Spleen (tissue), 11 donors: ENCODE measurements at regions not wholly inside any gene's neighbourhood (a gene's known extent, or its start where the extent isn't known, plus 50 kb on each side); places are given as distances from the start of the nearest gene placed in this dataset.

Source experiments
- DNase-seq: peaks from one replicate; pipeline ENCODE4 v3.0.0-alpha.2; 2020
- H3K27ac ChIP-seq, 8 donors: fragments of 200-600 bp; sonication (generic) in 7 of 8; 1 replicate in 4 of 8; 2 replicates in 4 of 8; pipeline versions ENCODE4 v1.5.0 to v1.8.0; 2016 to 2021; ENCODE audit warnings: inconsistent platforms in 4 of 8, mild to moderate bottlenecking in 4 of 8, moderate library complexity in 1 of 8
- H3K27me3 ChIP-seq, 7 donors: fragments of 200-600 bp; sonication (generic) in 6 of 7; replicated peaks in 1 of 7; 1 replicate in 4 of 7; 2 replicates in 3 of 7; pipeline versions ENCODE4 v1.5.0 to v1.8.0; 2016 to 2021; ENCODE audit warnings: inconsistent platforms in 3 of 7, mild to moderate bottlenecking in 1 of 7
- H3K36me3 ChIP-seq, 6 donors: fragments of 200-600 bp; sonication (generic) in 5 of 6; 1 replicate in 4 of 6; 2 replicates in 2 of 6; pipeline versions ENCODE4 v1.5.0 to v1.8.0; 2016 to 2021; ENCODE audit warnings: inconsistent platforms in 2 of 6
- H3K4me1 ChIP-seq, 6 donors: fragments of 200-600 bp; sonication (generic) in 5 of 6; 1 replicate in 3 of 6; 2 replicates in 3 of 6; pipeline versions ENCODE4 v1.5.0 to v1.8.0; 2016 to 2021; ENCODE audit warnings: inconsistent platforms in 3 of 6
- H3K4me3 ChIP-seq, 8 donors: fragments of 200-600 bp; sonication (generic) in 7 of 8; 1 replicate in 4 of 8; 2 replicates in 4 of 8; pipeline versions ENCODE4 v1.5.0 to v1.8.0; 2016 to 2021; ENCODE audit warnings: inconsistent platforms in 4 of 8, mild to moderate bottlenecking in 4 of 8, moderate library complexity in 2 of 8
- H3K9me3 ChIP-seq, 8 donors: fragments of 200-600 bp; sonication (generic) in 7 of 8; 1 replicate in 4 of 8; 2 replicates in 4 of 8; pipeline versions ENCODE4 v1.5.0 to v1.8.0; 2016 to 2021; ENCODE audit warnings: inconsistent platforms in 4 of 8
- POLR2A ChIP-seq, 3 donors: fragments of 450-650 bp; IDR thresholded peaks; one replicate each; pipeline ENCODE4 v1.5.1; 2017; ENCODE audit warnings: antibody characterized with exemption in 3 of 3, mild to moderate bottlenecking in 1 of 3
- POLR2AphosphoS5 ChIP-seq, 3 donors: sonication (generic); formaldehyde crosslinking; IDR thresholded peaks; one replicate each; pipeline ENCODE4 v1.5.1; 2017; ENCODE audit warnings: antibody characterized with exemption in 3 of 3
- WGBS, 5 donors: extraction: QIAGEN DNeasy Blood & Tissue Kit in 3 of 5; methylation state at CpG; one replicate each; pipeline versions ENCODE4 v1.1.5 to v1.1.7; 2013 to 2018; 5-methylcytosine and 5-hydroxymethylcytosine counted together
- intact Hi-C: fragments of 100-400 bp; cut with DNase I; formaldehyde crosslinking; loops from one replicate; pipeline ENCODE4 v1.15.0; 2023; ENCODE audit warnings: low total_unique reads
- TF ChIP-seq, protein P1 (sequence below), 11 experiments: fragments of 200-600 bp in 7 of 11; fragments of 450-650 bp in 4 of 11; sonication (generic) in 4 of 11; IDR thresholded peaks in 8 of 11; conservative IDR thresholded peaks in 3 of 11; 1 replicate in 7 of 11; 2 replicates in 4 of 11; pipeline versions ENCODE4 v1.4.0 to v1.8.0; 2016 to 2021; ENCODE audit warnings: antibody characterized with exemption in 11 of 11, inconsistent platforms in 4 of 11, mild to moderate bottlenecking in 1 of 11
- donor health status: healthy with polysubstance abuse.
- donor health status: DM: no; HTN: no; CAD: no; lungs with moderate emphysema.
- donor health status: DM: no; HTN: no; CAD: no.
- donor health status: Bipolar disorder and iron deficiency.
- donor health status: healthy.
- donor health status: DM: no; HTN: no; CAD: no.
- donor health status: DM: yes; HTN: yes; CAD: no.

DNA sequence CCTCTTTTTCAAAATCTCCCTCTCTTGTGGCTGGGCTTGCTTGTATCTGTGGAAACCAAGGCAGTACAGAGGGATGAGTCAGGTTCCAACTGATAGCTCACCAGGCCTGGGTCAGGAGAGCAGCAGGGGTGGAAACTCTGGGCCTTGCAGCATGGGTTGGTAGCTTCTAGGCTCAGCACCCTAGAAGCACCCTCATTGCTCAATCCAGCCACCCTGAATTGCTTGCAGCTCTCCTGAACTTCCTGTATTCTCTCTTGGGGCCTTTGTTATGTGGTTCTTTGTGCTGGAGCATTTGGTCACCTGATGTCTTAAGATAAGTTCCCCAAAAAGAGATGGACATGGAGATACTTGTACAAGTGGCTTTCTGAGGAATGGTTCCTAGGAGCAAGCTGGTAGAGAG lies 169.4 kb downstream of the IRX5 start:
- H3K9me3 ChIP-seq, result peaks cover 0 to 27% (median 14%) of the 10 kb centered on the region in 8 donors
- H3K4me1 ChIP-seq, result no peaks in the 10 kb centered on the region
- no peaks in the 10 kb centered on the region for H3K36me3 ChIP-seq
- no peak overlapping the region for H3K4me3 ChIP-seq
- peaks cover 0 to 16% (median 0%) of the 10 kb centered on the region in 7 donors for H3K27me3 ChIP-seq
- H3K27ac ChIP-seq, result no peak overlapping the region
- DNase-seq, result no peak
- TF ChIP-seq, protein P1, sequence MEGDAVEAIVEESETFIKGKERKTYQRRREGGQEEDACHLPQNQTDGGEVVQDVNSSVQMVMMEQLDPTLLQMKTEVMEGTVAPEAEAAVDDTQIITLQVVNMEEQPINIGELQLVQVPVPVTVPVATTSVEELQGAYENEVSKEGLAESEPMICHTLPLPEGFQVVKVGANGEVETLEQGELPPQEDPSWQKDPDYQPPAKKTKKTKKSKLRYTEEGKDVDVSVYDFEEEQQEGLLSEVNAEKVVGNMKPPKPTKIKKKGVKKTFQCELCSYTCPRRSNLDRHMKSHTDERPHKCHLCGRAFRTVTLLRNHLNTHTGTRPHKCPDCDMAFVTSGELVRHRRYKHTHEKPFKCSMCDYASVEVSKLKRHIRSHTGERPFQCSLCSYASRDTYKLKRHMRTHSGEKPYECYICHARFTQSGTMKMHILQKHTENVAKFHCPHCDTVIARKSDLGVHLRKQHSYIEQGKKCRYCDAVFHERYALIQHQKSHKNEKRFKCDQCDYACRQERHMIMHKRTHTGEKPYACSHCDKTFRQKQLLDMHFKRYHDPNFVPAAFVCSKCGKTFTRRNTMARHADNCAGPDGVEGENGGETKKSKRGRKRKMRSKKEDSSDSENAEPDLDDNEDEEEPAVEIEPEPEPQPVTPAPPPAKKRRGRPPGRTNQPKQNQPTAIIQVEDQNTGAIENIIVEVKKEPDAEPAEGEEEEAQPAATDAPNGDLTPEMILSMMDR (IDR thresholded peaks at IDR 0.05 in 8 of 11, conservative IDR thresholded peaks at IDR 0.05 in 3 of 11), result no peak
- TF ChIP-seq POLR2A (IDR thresholded peaks at IDR 0.05), result no peak
- no peak for TF ChIP-seq POLR2AphosphoS5 (IDR thresholded peaks at IDR 0.05)
- intact Hi-C loops, result no loop called here

DNA sequence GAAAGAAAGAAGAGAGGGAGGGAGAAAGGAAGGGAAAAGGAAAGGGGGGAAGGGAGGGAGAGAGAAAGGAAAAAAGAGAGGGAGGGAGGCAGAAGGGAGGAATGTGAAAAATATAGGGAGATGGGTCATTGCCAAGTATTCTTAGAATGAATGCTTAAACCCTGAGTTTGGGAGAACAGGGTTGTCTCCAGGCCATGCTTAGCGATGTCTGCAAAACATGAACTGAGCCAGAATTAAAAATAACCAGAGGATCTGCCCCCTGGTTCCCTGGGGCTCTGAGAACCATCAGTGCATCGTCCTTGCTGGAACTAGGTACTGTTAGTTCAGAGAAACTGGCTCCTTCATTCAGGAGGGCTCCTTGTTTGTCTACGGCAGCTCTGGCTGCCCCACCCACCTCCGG lies 170.4 kb downstream of the IRX5 start:
- Histone ChIP-seq H3K4me3 (no peak overlapping the region), H3K36me3 (no peaks in the 10 kb centered on the region), H3K27me3 (peaks cover 0 to 16% (median 0%) of the 10 kb centered on the region in 7 donors), H3K9me3 (peaks cover 0 to 27% (median 14%) of the 10 kb centered on the region in 8 donors), H3K27ac (no peak overlapping the region), H3K4me1 (no peaks in the 10 kb centered on the region)
- TF ChIP-seq POLR2A (IDR thresholded peaks at IDR 0.05), result no peak
- no peak for TF ChIP-seq POLR2AphosphoS5 (IDR thresholded peaks at IDR 0.05)
- TF ChIP-seq, protein P1 (IDR thresholded peaks at IDR 0.05 in 8 of 11, conservative IDR thresholded peaks at IDR 0.05 in 3 of 11), result no peak
- DNase-seq, result no peak
- WGBS, 5 donors, result 43 to 73% (median 68%) methylated on average over 4 of the region's 4 CpGs
- intact Hi-C loops, result no loop called here

DNA sequence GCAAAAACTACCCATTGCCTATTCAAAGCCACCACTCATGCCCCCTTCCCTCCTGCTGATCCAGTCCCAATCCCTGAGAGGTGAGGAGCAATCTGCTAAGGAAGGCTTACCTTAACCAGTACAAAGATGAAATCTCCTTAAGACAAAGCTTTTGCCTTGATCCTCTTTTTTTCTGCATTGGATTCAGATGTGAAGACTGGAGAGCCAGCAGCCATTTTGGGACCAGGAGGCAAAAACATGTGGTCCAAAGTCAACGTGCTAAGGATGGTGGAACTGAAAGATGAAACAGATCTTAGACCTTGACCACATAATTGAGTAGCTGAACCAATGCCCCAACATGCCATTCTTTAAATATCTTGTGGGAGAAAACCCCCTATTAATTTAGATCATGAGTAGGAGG lies 171.4 kb downstream of the IRX5 start:
- H3K27me3 ChIP-seq, result peaks cover 0 to 16% (median 0%) of the 10 kb centered on the region in 7 donors
- intact Hi-C loops, result no loop called here
- H3K36me3 ChIP-seq, result no peaks in the 10 kb centered on the region
- H3K4me1 ChIP-seq, result no peaks in the 10 kb centered on the region
- H3K9me3 ChIP-seq, result peaks cover 0 to 27% (median 14%) of the 10 kb centered on the region in 8 donors
- no peak overlapping the region for H3K4me3 ChIP-seq
- no peak overlapping the region for H3K27ac ChIP-seq
- 67 to 75% (median 73%) methylated on average over 1 of the region's 1 CpG for WGBS, 5 donors
- DNase-seq, result no peak
- TF ChIP-seq POLR2AphosphoS5 (IDR thresholded peaks at IDR 0.05), result no peak
- no peak for TF ChIP-seq POLR2A (IDR thresholded peaks at IDR 0.05)
- TF ChIP-seq, protein P1 (IDR thresholded peaks at IDR 0.05 in 8 of 11, conservative IDR thresholded peaks at IDR 0.05 in 3 of 11), result no peak

DNA sequence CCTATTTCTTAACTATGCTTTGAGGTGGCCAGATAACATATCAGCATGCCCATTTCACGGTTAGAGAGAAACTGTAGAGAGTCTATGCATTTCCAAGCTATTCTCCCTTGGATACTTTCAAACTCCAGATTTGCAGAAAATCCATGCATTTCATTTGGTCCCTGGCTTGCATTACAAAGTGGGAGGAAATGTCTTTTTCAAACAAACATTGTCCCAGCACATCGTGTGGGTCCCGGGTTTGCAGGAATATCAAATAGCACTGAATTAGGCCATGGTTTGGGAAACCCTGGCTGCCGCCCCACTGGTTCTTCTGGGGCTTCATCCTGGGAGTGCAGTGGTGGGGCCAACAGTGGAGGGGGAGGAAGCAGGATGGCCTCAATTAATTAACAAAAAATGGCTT lies 171.9 kb downstream of the IRX5 start:
- TF ChIP-seq, protein P1 (IDR thresholded peaks at IDR 0.05 in 8 of 11, conservative IDR thresholded peaks at IDR 0.05 in 3 of 11), result no peak
- TF ChIP-seq POLR2A (IDR thresholded peaks at IDR 0.05), result no peak
- no peak for TF ChIP-seq POLR2AphosphoS5 (IDR thresholded peaks at IDR 0.05)
- intact Hi-C loops, result no loop called here
- no peak for DNase-seq
- H3K36me3 ChIP-seq, result no peaks in the 10 kb centered on the region
- no peak overlapping the region for H3K27ac ChIP-seq
- no peaks in the 10 kb centered on the region for H3K4me1 ChIP-seq
- 66 to 76% (median 71%) methylated on average over 4 of the region's 4 CpGs for whole genome bisulfite sequencing, 5 donors
- peaks cover 0 to 27% (median 14%) of the 10 kb centered on the region in 8 donors for H3K9me3 ChIP-seq
- H3K4me3 ChIP-seq, result no peak overlapping the region
- peaks cover 0 to 16% (median 0%) of the 10 kb centered on the region in 7 donors for H3K27me3 ChIP-seq
